H9 (cell line): ENCODE measurements at regions not wholly inside any gene's neighbourhood (a gene's known extent, or its start where the extent isn't known, plus 50 kb on each side); places are given as distances from the start of the nearest gene placed in this dataset.

Source experiments
- DNase-seq: peaks from one replicate; pipeline ENCODE4 v3.0.0-alpha.2; 2017
- H2AFZ ChIP-seq: one replicate; pipeline ENCODE4 v1.6.1; 2013; ENCODE audit warnings: mild to moderate bottlenecking, low read length, control low read depth, moderate library complexity
- H2AK5ac ChIP-seq: 2 replicates; pipeline ENCODE4 v1.6.1; 2013; ENCODE audit warnings: low read length, control low read depth, mixed read lengths; ENCODE audit not compliant: insufficient read length
- H2BK120ac ChIP-seq: one replicate; pipeline ENCODE4 v1.6.1; 2013; ENCODE audit warnings: low read depth, mild to moderate bottlenecking, low read length, control low read depth, inconsistent platforms; ENCODE audit not compliant: poor library complexity, severe bottlenecking
- H2BK12ac ChIP-seq: 2 replicates; pipeline ENCODE4 v1.6.1; 2013; ENCODE audit warnings: low read length, control low read depth, mixed read lengths, low read depth; ENCODE audit not compliant: insufficient read length
- H2BK15ac ChIP-seq: 2 replicates; pipeline ENCODE4 v1.6.1; 2013; ENCODE audit warnings: low read depth, low read length, control low read depth
- H2BK20ac ChIP-seq: one replicate; pipeline ENCODE4 v1.6.1; 2013; ENCODE audit warnings: low read depth, mild to moderate bottlenecking, low read length, control low read depth, inconsistent platforms; ENCODE audit not compliant: poor library complexity, severe bottlenecking
- H2BK5ac ChIP-seq: 2 replicates; pipeline ENCODE4 v1.6.1; 2013; ENCODE audit warnings: low read length, control low read depth, mixed read lengths; ENCODE audit not compliant: insufficient read length
- H3K14ac ChIP-seq: 2 replicates; pipeline ENCODE4 v1.6.1; 2013; ENCODE audit warnings: low read length, control low read depth; ENCODE audit not compliant: insufficient read depth
- H3K18ac ChIP-seq: 2 replicates; pipeline ENCODE4 v1.6.1; 2013; ENCODE audit warnings: low read depth, mild to moderate bottlenecking, mixed read lengths, low read length, control low read depth; ENCODE audit not compliant: insufficient read length
- H3K23ac ChIP-seq: 2 replicates; pipeline ENCODE4 v1.6.1; 2013; ENCODE audit warnings: low read length, control low read depth, mixed read lengths, low read depth; ENCODE audit not compliant: insufficient read length
- H3K23me2 ChIP-seq: 2 replicates; pipeline ENCODE4 v1.6.1; 2013; ENCODE audit warnings: low read depth, mild to moderate bottlenecking, mixed read lengths, low read length, control low read depth; ENCODE audit not compliant: insufficient read length, poor library complexity, severe bottlenecking
- H3K27ac ChIP-seq: 2 replicates; pipeline ENCODE4 v1.5.1; 2013; ENCODE audit warnings: low read length, control low read depth, mixed read lengths, low read depth; ENCODE audit not compliant: insufficient read length
- H3K27me3 ChIP-seq: 2 replicates; pipeline ENCODE4 v1.6.1; 2013; ENCODE audit warnings: low read length, control low read depth, inconsistent platforms; ENCODE audit not compliant: insufficient read depth
- H3K4ac ChIP-seq: 2 replicates; pipeline ENCODE4 v1.6.1; 2013; ENCODE audit warnings: low read depth, mild to moderate bottlenecking, control low read depth, inconsistent platforms, low read length, moderate library complexity
- H3K4me1 ChIP-seq: 2 replicates; pipeline ENCODE4 v1.6.1; 2013; ENCODE audit warnings: low read length, control low read depth, inconsistent platforms; ENCODE audit not compliant: insufficient read depth
- H3K4me2 ChIP-seq: 2 replicates; pipeline ENCODE4 v1.6.1; 2013; ENCODE audit warnings: low read length, control low read depth, mixed read lengths; ENCODE audit not compliant: insufficient read length, insufficient read depth
- H3K56ac ChIP-seq: 2 replicates; pipeline ENCODE4 v1.6.1; 2013; ENCODE audit warnings: low read depth, mild to moderate bottlenecking, mixed read lengths, low read length, control low read depth; ENCODE audit not compliant: insufficient read length
- H3K79me1 ChIP-seq: 2 replicates; pipeline ENCODE4 v1.6.1; 2013; ENCODE audit warnings: low read depth, mild to moderate bottlenecking, moderate library complexity, low read length, control low read depth, inconsistent platforms; ENCODE audit not compliant: insufficient read depth, poor library complexity, severe bottlenecking
- H3K79me2 ChIP-seq: 2 replicates; pipeline ENCODE4 v1.6.1; 2013; ENCODE audit warnings: low read length, control low read depth, inconsistent platforms; ENCODE audit not compliant: insufficient read depth
- H3K9ac ChIP-seq: 2 replicates; pipeline ENCODE4 v1.6.1; 2013; ENCODE audit warnings: low read length, control low read depth, mixed read lengths; ENCODE audit not compliant: insufficient read length; ENCODE audit errors: extremely low read depth
- H3K9me3 ChIP-seq: one replicate; pipeline ENCODE4 v1.6.1; 2013; ENCODE audit warnings: low read depth, low read length, inconsistent platforms; ENCODE audit not compliant: control insufficient read depth
- H3T11ph ChIP-seq: one replicate; pipeline ENCODE4 v1.6.1; 2013; ENCODE audit warnings: mild to moderate bottlenecking, low read length, control low read depth, inconsistent platforms
- H4K20me1 ChIP-seq: one replicate; pipeline ENCODE4 v1.6.1; 2013; ENCODE audit not compliant: control insufficient read depth, insufficient read length, insufficient read depth
- H4K5ac ChIP-seq: 2 replicates; pipeline ENCODE4 v1.6.1; 2013; ENCODE audit warnings: low read depth, mild to moderate bottlenecking, mixed read lengths, low read length, control low read depth; ENCODE audit not compliant: insufficient read length
- H4K8ac ChIP-seq: replicated peaks from 2 replicates; pipeline ENCODE4 v1.6.1; 2013; ENCODE audit warnings: low read length, control low read depth, mixed read lengths, low read depth; ENCODE audit not compliant: insufficient read length
- H4K91ac ChIP-seq: 2 replicates; pipeline ENCODE4 v1.6.1; 2013; ENCODE audit warnings: low read depth, mild to moderate bottlenecking, moderate library complexity, mixed read lengths, low read length, control low read depth; ENCODE audit not compliant: insufficient read length
- H3K27ac Mint-ChIP-seq, 3 experiments: 2 replicates in 2 of 3; 3 replicates in 1 of 3; pipeline ENCODE4 v1.8.0; 2020 to 2021; ENCODE audit warnings: mixed read lengths in 3 of 3, mild to moderate bottlenecking in 1 of 3, moderate library complexity in 1 of 3
- H3K27me3 Mint-ChIP-seq: 2 replicates; pipeline ENCODE4 v1.8.0; 2021; ENCODE audit warnings: low read depth, mild to moderate bottlenecking, moderate library complexity, mixed read lengths
- H3K36me3 Mint-ChIP-seq, 3 experiments: 2 replicates in 2 of 3; 3 replicates in 1 of 3; pipeline ENCODE4 v1.8.0; 2020 to 2021; ENCODE audit warnings: low read depth in 3 of 3, mixed read lengths in 3 of 3; ENCODE audit not compliant: insufficient read depth in 1 of 3
- H3K4me1 Mint-ChIP-seq, 2 experiments: 2 replicates each; pipeline ENCODE4 v1.8.0; 2020; ENCODE audit warnings: mixed read lengths in 2 of 2
- H3K4me3 Mint-ChIP-seq, 2 experiments: 2 replicates in 1 of 2; 3 replicates in 1 of 2; pipeline ENCODE4 v1.8.0; 2020 to 2021; ENCODE audit warnings: mild to moderate bottlenecking in 2 of 2, mixed read lengths in 2 of 2, moderate library complexity in 1 of 2
- H3K9me3 Mint-ChIP-seq, 2 experiments: 2 replicates in 1 of 2; 3 replicates in 1 of 2; pipeline ENCODE4 v1.8.0; 2020; ENCODE audit warnings: mild to moderate bottlenecking in 2 of 2, mixed read lengths in 2 of 2, moderate library complexity in 1 of 2
- WGBS: extraction: QIAGEN DNeasy Blood & Tissue Kit; methylation state at CpG from one replicate; pipeline ENCODE4 v1.1.7; 2013; ENCODE audit warnings: missing lambda C conversion rate, low lambda C conversion rate, mixed read lengths; ENCODE audit not compliant: insufficient read length; ENCODE audit errors: extremely low coverage; 5-methylcytosine and 5-hydroxymethylcytosine counted together
- TF ChIP-seq, protein P1 (sequence below): fragments of 200-600 bp; sonication (generic); conservative IDR thresholded peaks from 3 replicates; pipeline ENCODE4 v1.8.0; 2021; ENCODE audit warnings: antibody characterized with exemption, mild to moderate bottlenecking

DNA sequence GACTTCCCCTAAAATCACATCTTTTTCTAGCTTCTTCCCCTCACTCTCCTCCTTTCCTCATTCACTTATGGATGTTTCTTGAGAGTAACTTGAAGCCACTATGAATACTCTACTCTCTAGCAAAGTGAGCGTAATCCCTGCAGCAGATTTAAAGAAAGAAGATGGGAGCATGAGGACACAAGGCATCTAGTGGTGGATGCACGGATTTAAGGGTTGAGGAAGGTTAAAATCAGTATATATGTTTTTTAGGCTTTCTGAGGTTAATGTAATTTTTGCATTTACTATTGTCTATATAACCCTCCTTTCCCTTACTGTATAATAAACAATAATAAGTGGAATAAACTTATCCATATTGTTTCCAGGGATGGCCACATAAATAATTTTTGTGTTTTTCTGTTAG lies 495.2 kb upstream of the TPK1 start:
- H2BK5ac ChIP-seq = no peak overlapping the region
- H3K18ac ChIP-seq = no peak overlapping the region
- H3K4me3 Mint-ChIP-seq = no peak overlapping the region
- no peaks in the 10 kb centered on the region for H3K27me3 Mint-ChIP-seq
- no peak overlapping the region for H4K5ac ChIP-seq
- H3K9me3 Mint-ChIP-seq = peaks cover 9 to 10% of the 10 kb centered on the region in 2 experiments
- no peaks in the 10 kb centered on the region for H3K79me2 ChIP-seq
- peaks cover 0 to 4% (median 2%) of the 10 kb centered on the region in 3 experiments; a peak in 3 of 7 replicates for H3K36me3 Mint-ChIP-seq
- no peaks in the 10 kb centered on the region for H3K23me2 ChIP-seq
- H3K27ac ChIP-seq = no peak overlapping the region
- no peak overlapping the region for H2AK5ac ChIP-seq
- H3T11ph ChIP-seq = no peak overlapping the region
- DNase-seq = no peak
- no peaks in the 10 kb centered on the region for H3K27me3 ChIP-seq
- peaks cover 2 to 3% of the 10 kb centered on the region in 2 experiments for H3K4me1 Mint-ChIP-seq
- H3K23ac ChIP-seq = no peak overlapping the region
- H3K14ac ChIP-seq = no peak overlapping the region
- no peaks in the 10 kb centered on the region for H3K4me1 ChIP-seq
- no peaks in the 10 kb centered on the region for H3K9me3 ChIP-seq
- TF ChIP-seq, protein P1, sequence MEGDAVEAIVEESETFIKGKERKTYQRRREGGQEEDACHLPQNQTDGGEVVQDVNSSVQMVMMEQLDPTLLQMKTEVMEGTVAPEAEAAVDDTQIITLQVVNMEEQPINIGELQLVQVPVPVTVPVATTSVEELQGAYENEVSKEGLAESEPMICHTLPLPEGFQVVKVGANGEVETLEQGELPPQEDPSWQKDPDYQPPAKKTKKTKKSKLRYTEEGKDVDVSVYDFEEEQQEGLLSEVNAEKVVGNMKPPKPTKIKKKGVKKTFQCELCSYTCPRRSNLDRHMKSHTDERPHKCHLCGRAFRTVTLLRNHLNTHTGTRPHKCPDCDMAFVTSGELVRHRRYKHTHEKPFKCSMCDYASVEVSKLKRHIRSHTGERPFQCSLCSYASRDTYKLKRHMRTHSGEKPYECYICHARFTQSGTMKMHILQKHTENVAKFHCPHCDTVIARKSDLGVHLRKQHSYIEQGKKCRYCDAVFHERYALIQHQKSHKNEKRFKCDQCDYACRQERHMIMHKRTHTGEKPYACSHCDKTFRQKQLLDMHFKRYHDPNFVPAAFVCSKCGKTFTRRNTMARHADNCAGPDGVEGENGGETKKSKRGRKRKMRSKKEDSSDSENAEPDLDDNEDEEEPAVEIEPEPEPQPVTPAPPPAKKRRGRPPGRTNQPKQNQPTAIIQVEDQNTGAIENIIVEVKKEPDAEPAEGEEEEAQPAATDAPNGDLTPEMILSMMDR = peak; percentile 73
- H2BK15ac ChIP-seq = no peak overlapping the region
- no peak overlapping the region for H4K91ac ChIP-seq
- no peaks in the 10 kb centered on the region for H4K20me1 ChIP-seq
- no peak overlapping the region for H4K8ac ChIP-seq
- no CpG with 5 or more reads among the region's 2 CpGs for WGBS
- no peak overlapping the region for H3K56ac ChIP-seq
- H3K4me2 ChIP-seq = no peak overlapping the region
- H2BK20ac ChIP-seq = no peak overlapping the region
- no peak overlapping the region for H3K27ac Mint-ChIP-seq
- no peak overlapping the region for H2BK12ac ChIP-seq
- H3K4ac ChIP-seq = no peak overlapping the region
- H3K79me1 ChIP-seq = no peaks in the 10 kb centered on the region
- no peak overlapping the region for H2BK120ac ChIP-seq
- H2AFZ ChIP-seq = no peak overlapping the region
- no peak overlapping the region for H3K9ac ChIP-seq
